ENCODE measurements at regions not wholly inside any gene's neighbourhood (a gene's known extent, or its start where the extent isn't known, plus 50 kb on each side); places are given as distances from the start of the nearest gene placed in this dataset.

- DNase-seq, result no peak
Measured at GRCh38 chr6:166747644-166748595, 120.9 kb upstream of the RPS6KA2 start.

- DNase-seq, result no peak
Measured at GRCh38 chr6:166745801-166746668, 119.0 kb upstream of the RPS6KA2 start.

- DNase-seq, result no peak
Measured at GRCh38 chr6:166744223-166745134, 117.4 kb upstream of the RPS6KA2 start.

GRCh38 chr6:166743406-166744222, 116.6 kb upstream of the RPS6KA2 start:
- no peak for DNase-seq

- DNase-seq, result no peak
Measured at GRCh38 chr6:166742981-166743380, 115.9 kb upstream of the RPS6KA2 start.

- DNase-seq, result no peak
Measured at GRCh38 chr6:166739976-166740318, 112.9 kb upstream of the RPS6KA2 start.

- DNase-seq, result no peak
Measured at GRCh38 chr6:166739117-166739975, 112.3 kb upstream of the RPS6KA2 start.

- DNase-seq, result no peak
Measured at GRCh38 chr6:166738386-166739116, 111.5 kb upstream of the RPS6KA2 start.

- no peak for DNase-seq
Measured at GRCh38 chr6:166737261-166737660, 110.2 kb upstream of the RPS6KA2 start.

GRCh38 chr6:166736634-166737033, 109.6 kb upstream of the RPS6KA2 start:
- DNase-seq, result no peak

- no peak for DNase-seq
Measured at GRCh38 chr6:166733900-166734299, 106.8 kb upstream of the RPS6KA2 start.

GRCh38 chr6:166729658-166730057, 102.6 kb upstream of the RPS6KA2 start:
- no peak for DNase-seq

GRCh38 chr6:166728884-166729530, 102.0 kb upstream of the RPS6KA2 start:
- no peak for DNase-seq

- DNase-seq, result no peak
Measured at GRCh38 chr6:166726201-166726600, 99.2 kb upstream of the RPS6KA2 start.

GRCh38 chr6:166725571-166725970, 98.5 kb upstream of the RPS6KA2 start:
- DNase-seq, result no peak

GRCh38 chr6:166724576-166724975, 97.5 kb upstream of the RPS6KA2 start:
- DNase-seq, result no peak

GRCh38 chr6:166722785-166723184, 95.7 kb upstream of the RPS6KA2 start:
- DNase-seq, result no peak

- DNase-seq, result no peak
Measured at GRCh38 chr6:166721576-166721975, 94.5 kb upstream of the RPS6KA2 start.

- DNase-seq, result no peak
Measured at GRCh38 chr6:166720856-166721255, 93.8 kb upstream of the RPS6KA2 start.

- no peak for DNase-seq
Measured at GRCh38 chr6:166719019-166719418, 92.0 kb upstream of the RPS6KA2 start.

Measured in activated CD4-positive, alpha-beta T cell treated with anti-CD3 and anti-CD28 coated beads, Interleukin-2, Interleukin-6, amounts not matched to agents 100 ng/mL and 50 ng/mL, durations not matched to agents 16 hours and 8 hours (primary cell).